Suppressor macrophage (primary cell): ENCODE measurements at regions not wholly inside any gene's neighbourhood (a gene's known extent, or its start where the extent isn't known, plus 50 kb on each side); places are given as distances from the start of the nearest gene placed in this dataset.
"Not testable (repeated sequence)": the region's sequence is repeated elsewhere in the genome, so short reads cannot be mapped to it uniquely, and the experiment has no call there.

Experiments used
- DNase-seq, 4 experiments: peaks; one replicate each; pipeline ENCODE4 v3.0.0-alpha.2; 2020 to 2022

DNA sequence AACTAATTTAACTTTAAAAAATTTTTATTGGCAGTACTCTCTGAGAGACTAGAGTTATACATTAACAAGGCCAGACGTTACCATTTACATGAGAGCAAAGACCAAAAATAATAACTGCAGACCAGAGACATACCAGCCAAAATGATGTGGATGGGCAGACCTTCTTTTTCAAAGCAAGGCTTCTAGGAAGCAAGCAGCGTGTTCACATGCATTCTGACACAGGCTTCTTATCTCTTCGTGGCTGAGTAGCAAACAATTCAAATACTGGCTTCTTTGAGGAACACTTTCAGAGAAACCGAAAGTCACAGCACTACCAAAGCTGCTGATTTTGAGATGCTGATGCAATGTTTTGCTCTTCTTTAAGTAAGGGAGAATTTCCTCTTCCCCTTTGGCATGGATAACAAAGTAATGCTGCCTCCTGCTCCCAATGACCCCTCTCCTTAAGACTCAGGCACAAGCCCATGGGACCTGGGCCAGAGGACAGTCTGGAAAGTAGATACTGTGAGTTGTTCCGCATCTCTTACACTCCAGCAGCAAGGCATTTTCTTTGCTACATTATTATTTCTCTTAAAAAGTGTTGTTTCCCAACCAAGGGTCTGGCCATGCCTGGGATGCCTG lies 181.9 kb downstream of the MREG start:
- peak; percentile 45 to 83 (median 68) for DNase-seq

DNA sequence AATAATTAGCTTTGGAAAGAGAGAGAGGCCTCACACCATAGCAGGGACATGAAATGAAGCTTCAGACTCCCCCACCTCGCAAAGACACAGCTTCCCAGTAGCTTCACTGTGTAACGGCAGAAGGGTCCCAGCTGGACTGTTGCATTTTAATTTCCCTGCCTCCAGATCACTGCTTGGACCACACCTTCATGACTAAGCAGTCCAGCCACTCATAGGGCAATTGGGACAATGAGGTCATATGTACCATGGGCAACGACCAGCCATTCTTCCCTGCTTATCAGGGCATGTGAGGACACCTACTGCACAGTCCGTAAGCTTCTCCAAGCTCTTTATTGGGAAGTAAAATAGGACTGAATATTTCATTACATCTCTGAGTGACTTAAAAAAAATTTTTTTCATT lies 183.0 kb downstream of the MREG start:
- peak in 3 of 4 experiments; percentile 31 to 53 (median 50) for DNase-seq

DNA sequence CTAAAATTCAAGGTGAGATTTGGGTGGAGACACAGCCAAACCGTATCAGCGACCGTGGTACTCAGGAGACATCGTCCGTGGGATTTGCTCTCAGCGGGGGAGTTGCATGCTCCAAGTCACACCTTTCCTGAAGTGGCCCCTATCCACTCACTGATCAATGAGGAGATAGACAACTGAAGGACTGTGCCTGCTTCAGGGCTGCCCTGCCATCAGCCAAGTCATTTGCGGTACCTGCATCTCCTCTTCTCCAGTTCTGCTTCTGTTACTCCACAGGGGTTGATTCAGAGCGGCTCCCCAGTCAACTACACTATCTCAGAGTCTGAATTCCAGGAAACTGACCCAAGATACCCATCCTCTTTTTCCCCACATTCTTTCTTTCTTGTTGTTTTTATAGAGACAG lies 184.1 kb downstream of the MREG start:
- DNase-seq: no peak

DNA sequence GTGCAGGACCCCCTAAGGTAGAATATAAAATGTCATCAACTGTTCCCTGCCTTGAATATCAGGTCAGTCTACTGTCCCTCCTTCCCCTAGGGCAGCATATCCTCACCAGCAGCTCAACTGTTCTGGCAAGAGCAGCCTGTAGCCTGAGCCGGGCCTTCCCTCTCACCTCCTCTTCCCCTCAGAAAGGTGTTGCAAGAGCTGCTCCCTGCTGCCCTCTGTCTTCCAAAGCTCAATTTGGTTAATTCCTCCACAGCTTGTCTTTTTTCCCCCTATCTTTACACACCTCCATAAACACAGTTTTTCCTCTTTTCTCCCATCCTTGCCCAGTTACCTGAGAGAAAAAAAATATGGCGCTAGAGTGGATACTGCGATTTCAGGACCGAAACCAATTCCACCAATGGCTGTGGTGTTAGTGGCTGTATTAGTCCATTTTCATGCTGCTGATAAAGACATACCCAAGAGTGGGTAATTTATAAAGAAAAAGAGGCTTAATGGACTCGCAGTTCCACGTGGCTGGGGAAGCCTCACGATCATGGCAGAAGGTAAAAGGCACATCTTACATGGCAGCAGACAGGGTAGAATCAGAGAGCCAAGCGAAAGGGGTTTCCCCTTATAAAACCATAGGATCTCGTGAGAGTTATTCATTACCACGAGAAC lies 184.7 kb downstream of the MREG start:
- DNase-seq: peak; percentile 49 to 82 (median 74)

DNA sequence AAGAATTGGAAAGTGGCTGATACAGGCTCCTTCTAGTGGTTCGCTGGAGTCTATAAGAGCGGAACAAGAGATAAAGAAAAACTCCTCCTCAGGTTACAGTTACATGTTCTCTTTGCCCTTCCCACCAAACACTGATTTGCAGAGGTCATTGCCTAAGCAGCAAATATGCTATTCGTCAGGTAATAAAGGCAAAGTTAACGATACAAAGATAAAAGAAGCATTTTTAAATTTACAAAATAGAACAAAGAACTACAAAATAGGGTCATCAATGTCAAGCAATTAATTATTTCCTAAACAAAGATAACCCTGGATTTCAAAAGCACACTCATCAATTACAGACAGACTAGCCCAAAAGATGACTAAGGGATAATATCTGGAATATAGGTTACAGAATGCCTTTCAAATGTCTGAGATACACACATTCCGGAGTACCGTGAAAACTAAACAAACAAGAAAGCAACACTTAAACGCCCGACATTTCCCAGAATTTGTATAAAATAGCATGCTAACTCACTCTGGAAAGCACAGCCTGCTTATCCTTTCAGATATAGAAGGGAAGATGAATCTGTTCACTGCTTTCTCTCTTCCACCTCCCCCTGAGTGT lies 186.4 kb downstream of the MREG start:
- no peak for DNase-seq

DNA sequence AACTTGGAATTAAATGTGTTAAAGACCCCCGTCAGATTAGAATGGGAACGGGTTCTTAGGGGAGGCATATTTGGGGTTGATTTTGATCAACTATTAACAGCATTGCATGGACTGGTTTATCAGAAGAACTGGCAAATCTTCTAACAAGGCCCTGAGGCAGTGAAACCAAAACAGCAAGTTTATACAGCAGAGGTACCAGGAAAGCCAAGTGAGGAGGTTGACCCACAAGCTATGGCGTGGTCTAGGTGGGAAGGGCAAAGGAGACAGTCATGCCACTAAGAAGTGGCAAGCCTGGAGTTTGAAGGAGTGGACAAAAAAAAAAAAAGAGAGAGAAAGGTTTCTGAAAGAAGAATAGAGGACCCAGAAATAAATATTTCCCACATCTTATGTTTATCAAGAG lies 187.0 kb downstream of the MREG start:
- no peak for DNase-seq

DNA sequence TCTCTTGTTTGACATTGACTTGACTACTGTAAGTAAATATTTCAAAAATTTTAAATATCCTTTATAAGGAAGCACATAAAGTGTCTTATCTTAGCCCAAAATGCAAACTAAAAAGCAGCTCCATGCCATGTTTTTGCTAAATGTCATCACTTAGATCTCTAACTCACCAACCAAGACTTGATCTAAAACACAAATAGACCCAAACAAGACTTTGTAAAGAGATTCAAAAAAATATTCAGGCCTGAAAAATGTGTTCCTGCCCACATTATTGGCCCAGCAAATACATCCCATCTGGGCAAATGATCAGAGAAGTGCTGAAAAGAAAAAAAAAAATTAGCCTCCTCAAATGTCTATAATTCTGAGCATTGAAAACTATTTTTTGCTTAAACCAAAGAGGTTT lies 187.6 kb downstream of the MREG start:
- no peak for DNase-seq

DNA sequence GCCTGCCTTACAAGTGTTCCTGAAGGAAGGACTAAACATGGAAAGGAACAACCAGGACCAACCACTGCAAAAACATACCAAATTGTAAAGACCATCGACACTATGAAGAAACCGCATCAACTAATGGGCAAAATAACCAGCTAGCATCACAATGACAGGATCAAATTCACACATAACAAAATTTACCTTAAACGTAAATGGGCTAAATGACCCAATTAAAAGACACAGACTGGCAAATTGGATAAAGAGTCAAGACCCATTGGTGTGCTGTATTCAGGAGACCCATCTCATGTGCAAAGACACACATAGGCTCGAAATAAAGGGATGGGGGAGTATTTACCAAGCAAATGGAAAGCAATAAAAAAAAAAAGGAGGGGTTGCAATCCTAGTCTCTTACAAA lies 192.1 kb downstream of the MREG start:
- not testable (repeated sequence) for DNase-seq

DNA sequence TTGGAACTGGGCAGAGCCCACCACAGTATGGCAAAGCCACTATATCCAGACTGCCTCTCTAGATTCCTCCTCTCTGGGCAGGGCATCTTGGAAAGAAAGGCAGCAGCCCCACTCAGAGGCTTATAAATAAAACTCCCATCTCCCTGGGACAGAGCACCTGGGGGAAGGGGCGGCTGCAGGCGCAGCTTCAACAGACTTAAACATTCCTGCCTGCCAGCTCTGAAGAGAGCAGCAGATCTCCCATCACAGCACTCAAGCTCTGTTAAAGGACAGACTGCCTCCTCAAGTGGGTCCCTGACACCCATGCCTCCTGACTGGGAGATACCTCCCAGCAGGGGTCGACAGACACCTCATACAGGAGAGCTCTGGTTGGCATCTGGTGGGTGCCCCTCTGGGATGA lies 193.6 kb downstream of the MREG start:
- not testable (repeated sequence) for DNase-seq

DNA sequence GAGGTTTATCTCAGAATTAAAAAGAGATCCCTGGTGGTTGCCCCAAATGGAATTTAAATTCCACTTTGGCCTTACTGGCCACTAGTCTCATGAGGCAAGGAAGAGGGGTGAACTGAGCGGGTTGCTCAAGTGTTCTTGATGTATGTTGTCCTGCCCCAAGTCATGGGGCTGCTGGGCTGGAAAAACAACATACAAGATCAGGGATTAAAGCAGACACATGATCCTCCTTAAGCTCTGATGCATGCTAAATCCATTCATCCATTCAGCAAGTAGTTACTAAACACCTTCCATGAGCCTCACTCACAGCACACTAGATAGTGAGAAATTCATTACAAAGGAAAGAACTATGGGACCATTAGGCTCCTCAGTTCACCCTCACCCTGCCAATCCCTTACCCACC lies 196.3 kb downstream of the MREG start:
- no peak for DNase-seq

DNA sequence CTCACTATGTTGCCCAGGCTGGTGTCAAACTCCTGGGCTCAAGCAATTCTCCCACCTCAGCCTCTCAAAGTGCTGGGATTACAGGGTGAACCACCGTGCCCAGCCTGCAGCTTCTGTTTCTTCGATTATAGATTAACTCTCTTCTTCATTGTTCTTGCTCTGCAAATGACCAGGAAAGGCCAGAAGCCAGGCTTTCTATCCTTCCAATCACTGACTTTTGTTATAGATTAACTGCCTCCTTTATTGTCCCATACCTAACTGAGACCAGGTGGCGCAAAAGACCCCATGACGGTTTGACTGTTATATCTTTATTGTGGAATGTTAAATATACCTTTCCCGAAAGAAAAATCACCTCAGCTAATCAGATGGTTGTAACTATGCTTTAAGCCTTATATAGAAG lies 196.9 kb downstream of the MREG start:
- no peak for DNase-seq

DNA sequence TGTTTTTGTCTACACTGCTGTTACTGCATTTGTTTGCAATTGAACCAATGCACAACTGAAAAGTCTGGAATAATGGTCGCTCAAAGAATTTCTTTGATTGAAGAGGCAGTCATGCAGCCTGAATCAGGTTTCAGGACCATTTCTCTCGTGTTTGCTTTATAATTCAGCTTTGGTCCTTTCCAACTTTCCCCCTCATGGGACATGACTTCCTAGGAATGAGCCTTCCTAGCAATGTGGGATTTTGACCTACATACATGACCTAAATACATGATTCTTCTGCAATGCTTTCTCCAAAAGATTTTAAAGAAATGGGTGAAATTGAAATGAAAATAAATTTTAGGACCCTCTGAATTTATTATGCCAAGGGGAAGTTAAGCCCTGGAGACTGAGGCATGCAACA lies 197.4 kb downstream of the MREG start:
- DNase-seq: no peak

DNA sequence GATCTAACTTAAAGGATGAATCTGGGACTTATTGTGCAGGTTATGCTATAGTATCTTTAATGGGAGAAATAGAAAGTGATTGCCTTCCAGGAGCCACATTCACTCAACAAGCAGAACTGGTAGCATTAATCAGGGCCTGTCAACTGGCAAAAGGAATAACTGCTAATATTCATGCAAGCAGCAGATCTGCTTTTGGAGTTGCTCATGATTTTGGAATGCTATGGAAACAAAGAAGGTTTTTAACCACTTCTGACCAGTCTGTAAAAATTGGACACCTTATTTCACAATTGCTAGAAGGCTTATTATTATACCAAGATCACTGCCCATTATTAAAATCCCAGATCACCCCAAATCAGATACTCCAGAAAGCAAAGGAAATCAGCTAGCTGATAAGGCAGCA lies 200.4 kb downstream of the MREG start:
- DNase-seq: no peak

DNA sequence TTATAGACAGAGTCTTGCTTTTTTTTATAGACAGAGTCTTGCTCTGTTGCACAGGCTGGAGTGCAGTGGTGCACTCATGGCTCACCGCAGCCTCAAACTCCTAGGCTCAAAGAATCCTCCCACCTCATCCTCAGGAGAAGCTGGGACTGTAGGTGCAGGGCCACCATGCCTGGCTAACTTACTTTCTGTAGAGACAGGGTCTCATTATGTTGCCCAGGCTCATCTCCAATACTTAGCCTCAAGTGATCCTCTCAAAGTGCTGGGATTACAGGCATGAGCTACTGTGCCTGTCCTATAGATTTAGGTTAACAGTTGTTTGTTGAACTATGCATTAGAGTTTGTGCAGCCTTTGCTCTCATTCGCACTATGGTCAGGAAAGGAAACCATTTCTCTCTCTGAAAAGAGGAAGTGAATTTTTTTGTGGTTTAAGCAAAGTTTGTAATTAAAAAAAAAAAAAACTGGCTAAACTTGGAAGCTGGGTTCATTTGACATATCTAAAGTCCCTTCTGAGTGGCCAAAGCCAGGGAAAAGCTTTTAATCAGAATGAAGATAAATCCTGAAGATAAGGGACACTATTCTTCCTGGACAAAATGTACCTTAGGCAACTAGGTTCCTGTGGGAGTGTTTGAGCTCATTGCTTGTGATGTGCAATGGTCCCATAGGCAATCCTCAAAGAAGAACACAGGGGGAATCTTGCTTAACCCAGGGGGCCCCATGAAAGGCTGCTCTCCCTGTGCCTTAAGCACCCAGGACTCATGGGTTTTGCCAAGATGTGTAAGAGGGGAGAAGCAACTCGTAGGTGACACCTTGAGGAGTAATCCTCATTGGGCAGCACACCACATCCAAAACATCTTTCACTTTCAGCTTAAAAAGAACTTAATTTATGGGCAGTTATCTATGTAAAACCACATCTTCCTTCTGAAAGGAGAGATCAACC lies 201.7 kb downstream of the MREG start:
- DNase-seq: peak; percentile 46 to 85 (median 74)

DNA sequence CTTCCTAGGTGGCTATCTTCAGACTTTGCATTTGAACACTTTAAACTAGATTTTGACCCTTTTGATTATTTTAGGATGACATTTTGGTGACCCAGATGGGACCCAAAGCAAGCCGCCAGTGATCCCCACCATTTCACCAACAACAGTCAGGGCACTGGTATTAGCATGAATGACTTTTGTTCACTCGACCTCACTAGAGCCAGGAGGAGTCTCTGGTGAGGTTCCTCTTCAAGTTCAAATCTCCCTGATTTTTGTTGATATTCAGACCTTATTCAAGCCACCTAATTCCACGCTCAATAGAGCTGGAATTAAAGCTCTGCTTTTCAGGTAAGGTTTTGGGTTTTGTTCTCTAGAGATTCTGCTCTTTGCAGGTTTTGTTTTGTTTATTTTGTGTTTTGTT lies 202.3 kb downstream of the MREG start:
- DNase-seq: no peak

DNA sequence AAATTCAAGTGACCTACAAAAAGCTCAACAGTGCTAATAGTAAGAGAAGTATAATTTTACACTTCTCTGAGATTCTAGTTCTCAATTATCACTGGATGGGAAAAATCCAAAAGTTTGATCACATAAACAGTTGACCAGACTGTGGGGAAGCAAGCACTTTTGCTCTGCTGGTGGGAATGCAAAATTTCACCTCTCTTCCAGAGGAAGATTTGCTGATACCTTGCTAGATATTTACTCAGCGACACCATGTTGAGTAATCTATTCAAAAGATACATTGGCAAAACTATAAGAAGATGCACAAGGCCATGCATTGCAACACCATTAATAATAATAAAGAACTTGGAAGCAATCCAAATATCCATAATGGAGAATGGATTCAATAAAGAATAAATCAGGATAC lies 204.4 kb downstream of the MREG start:
- no peak for DNase-seq

DNA sequence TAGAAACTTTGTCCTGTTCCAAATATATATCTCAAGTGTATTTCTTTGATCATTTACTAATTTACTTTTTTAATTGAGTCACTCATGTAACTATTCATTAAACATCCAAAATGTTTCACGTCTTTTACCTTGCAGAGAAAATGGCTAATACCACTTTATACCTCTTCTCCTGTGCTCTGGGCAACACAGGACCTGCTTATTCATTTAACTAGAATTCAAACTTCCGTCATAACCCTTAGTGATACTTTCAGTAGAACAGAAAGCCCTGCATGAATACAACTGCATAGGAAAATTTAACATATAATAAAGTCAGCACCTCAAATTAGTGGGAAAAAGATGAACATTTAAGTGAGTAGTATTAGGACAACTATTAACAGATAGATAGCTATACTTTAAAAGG lies 205.2 kb downstream of the MREG start:
- no peak for DNase-seq

DNA sequence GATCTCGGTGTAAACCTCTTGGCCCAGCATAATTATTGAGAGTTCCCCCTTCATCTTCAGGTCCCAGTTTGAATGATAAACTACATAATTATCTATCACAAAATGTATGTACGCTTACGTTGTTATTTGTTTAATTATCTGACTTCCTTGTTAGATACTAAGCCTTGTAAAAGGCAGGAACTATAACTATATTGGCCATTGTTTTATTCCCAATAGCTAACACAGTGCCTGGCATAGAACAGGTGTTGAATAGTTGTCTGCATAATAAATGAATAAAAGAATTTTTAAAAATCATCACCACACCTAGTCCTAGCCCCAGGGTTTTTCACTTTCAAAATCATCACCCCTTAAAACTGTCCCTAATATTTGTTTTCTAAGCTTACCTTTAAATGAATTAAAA lies 207.9 kb downstream of the MREG start:
- DNase-seq: no peak

DNA sequence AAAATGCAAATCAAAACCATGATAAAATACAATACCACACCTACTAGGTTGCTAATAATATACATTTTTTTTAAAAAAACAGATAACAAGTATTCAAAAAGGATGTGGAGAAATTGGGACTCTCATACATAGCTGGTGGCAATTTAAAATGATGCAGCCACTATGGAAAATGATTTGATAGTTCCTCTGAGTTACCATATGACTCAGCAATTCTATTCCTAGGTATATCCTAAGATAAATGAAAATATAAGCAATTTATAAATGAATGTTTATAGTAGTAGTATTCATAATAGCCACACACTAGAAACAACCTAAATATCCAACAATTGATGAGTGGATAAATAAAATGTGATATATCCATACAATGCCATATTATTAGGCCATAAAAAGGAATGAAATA lies 210.2 kb downstream of the MREG start:
- no peak for DNase-seq

DNA sequence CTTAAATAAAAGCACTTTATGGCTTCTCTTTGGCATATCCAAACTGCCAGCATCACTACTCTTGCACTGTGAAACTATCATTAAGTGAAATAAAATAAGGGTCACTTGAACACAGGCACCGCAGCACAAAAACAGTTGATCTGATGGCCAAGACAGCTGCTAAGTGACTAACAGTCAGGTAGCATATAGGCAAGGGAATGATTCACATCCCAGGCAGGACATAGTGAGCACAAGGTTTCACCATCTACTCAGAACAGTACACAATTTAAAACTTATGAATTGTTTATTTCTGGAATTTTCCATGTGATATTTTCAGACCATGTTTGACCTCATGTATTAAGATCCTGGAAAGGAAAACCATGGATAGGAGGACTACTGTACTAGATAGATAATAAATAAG lies 214.2 kb downstream of the MREG start:
- DNase-seq: peak in 1 of 4 experiments; percentile 30

DNA sequence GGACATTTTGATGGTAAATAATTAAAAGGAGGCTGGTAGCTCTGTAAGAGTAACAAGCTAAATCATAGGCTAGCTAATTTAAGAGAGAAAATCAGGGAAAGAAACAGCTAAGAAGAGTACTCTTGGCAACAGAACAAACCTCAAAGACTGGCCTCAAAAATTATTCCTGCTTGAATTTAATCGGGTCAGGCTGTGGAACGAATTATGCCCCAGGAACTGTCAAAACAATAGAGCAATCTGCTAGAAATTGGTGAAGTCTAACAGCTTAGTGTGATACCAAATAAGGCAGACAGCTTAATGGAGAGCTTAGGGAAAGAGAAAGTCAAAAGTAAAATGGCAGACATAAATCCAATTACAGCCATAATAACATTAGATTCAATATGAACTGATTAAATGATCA lies 215.7 kb downstream of the MREG start:
- no peak for DNase-seq

DNA sequence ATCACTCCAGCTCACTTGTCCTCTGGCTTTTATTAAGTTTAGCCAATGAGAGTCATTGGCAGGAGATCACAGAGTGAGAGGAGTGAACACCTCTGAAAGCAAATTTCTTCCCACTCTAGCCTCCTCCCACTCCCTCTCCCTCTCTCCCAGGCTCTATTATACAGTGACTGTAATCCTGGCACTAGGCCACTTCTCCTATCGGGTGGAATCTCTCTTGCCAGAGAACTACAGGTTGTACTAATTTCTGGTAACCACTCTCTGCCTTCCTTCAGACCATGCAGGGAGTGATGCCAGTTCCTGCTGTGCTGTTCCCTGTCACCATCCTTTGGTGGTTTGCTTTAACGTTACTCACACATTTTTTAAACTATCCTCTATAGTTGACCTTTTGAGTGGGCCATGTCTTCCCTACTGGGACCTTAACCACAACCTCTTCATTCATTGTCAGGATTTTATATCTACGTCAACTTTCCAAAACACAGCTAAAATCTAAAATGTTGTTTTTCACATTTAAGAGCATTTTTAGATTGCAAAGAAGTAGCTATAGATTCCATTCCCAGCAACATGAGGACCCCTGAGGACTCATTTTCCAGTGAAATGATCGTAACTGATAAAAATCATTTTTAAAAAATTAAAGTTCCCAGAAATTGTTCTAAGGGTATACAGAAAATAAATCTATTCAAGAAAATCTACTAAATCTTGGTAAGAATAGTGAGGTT lies 217.1 kb downstream of the MREG start:
- peak; percentile 50 to 78 (median 54) for DNase-seq
